ENCODE measurements at regions not wholly inside any gene's neighbourhood (a gene's known extent, or its start where the extent isn't known, plus 50 kb on each side); places are given as distances from the start of the nearest gene placed in this dataset.

DNA sequence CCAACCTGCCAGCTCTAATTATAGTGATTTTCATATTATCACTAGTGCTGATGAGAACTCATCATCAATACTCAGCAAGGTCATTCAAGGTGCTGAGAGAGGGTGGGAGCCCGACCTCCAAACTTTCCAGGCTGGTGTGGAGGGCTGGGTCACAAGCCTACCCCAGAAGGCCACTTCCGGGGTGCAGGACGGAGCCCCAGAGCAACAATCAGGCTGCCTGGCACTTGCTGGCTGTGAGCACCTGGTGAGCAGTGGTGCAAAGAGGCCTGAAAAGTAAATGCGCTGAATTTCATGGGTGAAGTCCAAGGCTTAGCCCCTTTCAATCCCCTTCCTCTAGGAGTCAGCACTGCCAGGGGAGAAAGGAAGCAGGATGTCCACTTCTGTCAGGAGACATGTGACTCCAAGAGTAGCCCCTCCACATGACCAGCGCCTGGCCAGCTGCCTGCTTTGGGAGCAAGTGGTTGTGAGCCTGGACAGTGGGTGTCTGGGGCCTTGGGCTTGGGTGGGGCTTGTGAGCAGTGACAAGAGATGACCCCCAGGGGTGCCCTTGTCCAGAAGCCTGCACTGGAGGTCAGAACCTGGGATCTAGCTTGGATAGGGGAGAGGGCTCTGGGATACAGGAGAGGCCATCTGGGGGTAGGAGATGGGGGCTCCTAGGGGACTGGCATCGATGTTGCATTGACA is 165.0 kb upstream of the TLE3 start:
- DNase-seq (ENCODE audit: low read depth) = no peak

DNA sequence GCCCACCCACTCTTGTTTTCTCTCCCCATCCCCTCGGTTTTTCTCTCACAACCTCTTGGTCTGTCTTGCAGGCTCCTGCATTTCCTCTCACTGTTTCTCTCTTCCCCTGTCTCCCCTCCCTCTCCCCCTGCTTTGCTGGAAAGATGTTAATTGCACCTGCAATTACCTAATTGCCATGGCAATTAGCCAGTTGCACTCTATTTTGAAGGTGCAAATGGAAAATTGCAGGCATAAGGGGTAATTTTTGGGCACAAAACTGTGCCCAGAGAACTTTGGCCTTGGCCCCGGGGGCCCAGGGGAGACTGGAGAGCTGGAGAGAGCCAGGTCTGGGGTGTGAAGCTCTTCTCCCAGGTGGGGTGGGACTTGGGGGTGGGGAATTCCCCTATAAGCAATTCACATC is 164.5 kb upstream of the TLE3 start:
- no peak for DNase-seq (ENCODE audit: low read depth)

DNA sequence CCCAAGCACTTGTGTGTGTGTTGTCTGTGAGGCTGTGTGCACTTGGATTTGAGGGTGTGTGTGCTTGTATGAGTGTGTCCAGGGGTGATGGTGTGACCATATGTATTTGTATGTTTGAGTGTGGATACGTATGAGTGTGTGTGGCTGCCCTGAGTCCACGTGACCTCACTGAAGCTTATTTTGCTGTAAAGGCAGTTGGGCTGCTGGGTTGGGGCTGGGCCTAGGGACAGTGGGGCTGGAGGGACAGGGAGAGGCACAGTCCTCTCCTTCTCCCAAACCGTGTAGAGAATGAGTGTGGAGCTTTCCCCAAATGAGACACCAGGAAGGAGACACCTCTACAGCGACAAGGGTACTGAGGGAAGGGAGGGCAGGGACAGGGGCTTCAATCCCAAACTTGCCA is 163.4 kb upstream of the TLE3 start:
- no peak for DNase-seq (ENCODE audit: low read depth)

DNA sequence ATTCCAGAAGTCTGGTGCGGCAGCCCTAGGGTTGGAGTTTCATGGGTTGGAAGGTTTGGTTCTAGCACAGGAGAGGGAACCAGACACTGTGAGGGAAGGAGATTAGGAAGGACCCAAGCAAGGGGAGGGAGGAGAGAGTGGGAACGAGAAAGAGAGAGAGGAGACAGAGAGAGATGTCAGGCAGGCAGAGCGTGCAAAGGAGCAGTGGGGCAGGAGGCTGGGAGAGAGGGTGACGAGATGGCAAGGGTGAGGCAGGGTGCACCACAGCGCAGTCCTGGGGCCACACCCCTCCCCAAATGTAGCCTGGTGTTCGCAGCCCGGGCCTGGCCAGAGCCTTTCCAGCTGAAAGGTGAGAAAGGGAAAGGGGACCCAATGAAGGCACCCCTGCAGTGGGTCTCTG is 162.9 kb upstream of the TLE3 start:
- DNase-seq (ENCODE audit: low read depth) = no peak

DNA sequence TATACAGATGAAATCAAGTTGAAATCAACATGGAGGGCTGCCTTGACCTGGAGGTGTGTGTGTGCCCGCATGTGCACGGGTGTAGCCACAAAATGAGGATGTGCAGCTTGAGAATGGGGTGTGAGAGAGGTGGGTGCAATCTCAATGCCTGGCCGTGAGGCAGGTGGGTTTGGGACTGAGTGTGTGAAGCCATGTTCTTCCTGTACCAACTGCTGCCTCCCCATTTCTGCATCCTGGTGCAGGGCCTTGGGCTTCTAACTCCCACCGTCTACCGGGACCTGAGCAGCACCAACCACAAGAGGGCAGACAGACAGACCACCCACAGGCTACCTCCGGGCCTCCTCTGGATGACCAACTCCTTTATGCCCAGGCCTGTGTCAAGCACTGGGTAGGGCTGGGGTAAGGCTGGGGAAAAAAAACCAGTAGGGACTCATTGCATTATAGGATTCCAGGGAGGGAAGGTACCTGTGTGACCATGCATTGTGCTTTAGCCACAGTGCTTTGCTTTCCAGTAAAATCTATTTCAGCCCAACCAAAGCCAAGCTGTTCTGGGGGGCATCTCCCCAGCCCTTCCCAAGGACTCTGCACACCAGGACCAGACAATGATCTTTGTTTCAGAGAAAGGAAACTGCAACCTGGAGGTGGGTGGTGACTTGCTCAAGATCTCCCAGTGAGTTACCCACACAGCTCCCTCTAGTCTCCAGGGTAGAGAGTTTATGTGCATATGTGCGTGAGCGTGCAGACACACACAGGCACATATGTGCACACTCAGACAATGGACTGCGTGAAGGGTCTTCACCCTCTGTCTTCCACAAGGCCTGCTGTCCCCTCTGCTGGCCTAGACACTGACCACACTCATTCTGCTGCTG is 162.2 kb upstream of the TLE3 start:
- no peak for DNase-seq (ENCODE audit: low read depth)

DNA sequence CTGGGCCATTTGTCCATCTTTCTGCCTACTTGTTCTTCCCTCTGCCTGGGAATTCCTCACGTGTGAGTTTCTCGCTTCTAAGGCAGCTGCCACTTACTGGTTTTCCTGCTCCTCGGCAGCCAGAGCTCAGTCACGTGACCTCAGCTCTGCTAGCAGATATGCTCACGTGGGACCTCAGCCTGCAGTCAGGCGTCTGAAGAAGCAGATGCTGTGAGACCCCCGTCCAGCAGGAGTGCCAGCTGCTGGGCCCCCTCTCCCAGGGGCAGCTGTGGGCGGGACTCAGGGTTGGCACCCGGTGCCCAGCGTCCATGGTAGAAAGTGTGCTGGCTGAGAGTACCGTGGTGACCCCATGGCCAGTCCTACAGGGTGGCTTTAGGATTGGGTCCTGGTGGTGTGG is 161.3 kb upstream of the TLE3 start:
- DNase-seq (ENCODE audit: low read depth) = no peak

DNA sequence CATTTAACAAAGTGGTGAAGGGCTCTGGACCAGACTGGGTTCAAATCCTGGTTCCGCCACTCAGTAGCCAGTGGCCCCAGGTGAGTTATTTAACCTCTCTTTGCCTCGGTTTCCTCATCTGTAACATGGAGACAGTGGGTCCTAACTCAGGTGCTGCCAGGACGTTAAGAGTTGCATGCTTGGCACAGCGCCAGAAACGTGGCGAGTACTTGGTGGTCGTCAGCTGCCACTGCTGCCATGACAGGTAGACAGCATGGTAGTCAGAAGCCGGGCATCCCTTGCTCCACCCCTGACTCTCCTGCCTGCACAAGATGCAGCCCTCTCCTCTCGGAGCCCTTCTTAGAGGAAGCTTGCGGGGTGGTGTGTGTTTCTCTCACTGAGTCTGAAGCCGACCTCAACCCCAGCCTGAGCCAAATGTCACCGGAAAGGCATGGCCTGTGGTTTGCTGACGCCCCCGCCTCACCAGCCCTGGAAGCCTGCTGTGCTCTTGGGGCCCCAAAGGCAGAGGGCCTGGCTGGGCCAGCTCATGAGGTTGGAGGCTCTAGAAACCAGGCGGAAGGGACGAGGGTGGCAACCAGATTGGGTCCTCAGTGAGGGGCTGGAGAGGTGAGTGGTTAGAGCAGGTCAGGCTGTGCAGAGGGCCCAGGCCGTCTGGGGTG is 160.8 kb upstream of the TLE3 start:
- peak; percentile 69 for DNase-seq (ENCODE audit: low read depth)

DNA sequence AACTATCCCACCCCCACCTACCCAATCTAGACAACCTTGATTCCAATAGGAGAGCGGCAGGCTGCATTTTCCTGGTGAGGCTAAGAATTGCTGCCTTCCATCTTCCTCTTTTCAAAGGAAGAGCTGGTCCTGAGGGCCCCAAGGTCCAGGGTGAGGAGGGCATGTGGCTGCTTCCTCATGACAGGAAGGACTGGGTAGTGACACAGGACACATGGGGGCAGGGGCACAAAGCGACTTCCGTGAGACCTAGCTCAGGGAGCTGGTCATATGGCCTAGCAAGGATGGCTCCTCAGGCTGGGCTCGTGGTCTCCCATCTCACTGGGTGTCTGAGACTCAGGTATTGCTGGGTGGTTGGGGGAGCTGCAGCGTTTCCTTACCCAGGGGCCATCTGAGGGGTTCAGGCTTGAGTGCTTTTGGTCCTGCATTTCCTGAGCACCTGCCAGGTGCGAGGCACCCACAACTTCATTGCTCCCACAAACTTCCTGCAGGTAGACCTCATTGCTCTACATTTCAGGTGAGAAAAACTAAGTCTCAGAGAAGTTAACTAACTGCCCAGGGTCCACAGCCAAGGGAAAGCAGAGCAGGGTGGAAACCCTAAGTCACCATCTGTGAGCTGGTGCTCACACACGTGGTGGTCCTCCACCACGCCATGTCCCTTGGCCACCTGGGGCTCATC is 160.0 kb upstream of the TLE3 start:
- no peak for DNase-seq (ENCODE audit: low read depth)

DNA sequence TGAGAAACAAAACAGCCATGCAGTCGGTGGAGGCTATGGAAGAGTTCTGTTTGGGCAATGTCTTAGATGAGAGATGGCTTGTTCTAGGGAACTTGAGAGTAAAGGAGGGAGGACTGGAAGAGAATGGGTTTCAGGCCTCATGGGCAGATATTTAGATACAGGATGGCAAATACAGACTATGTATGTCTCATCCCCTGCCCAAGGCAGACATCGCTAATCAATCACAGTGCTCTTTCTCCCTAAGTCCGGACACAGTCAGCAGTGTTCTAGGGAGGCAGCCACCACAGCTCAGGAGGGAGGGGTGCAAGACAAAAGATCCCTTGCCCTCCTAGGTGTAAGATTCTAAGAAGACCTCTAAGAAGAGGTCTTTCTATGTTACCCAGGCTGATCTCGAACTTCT is 159.3 kb upstream of the TLE3 start:
- no peak for DNase-seq (ENCODE audit: low read depth)

DNA sequence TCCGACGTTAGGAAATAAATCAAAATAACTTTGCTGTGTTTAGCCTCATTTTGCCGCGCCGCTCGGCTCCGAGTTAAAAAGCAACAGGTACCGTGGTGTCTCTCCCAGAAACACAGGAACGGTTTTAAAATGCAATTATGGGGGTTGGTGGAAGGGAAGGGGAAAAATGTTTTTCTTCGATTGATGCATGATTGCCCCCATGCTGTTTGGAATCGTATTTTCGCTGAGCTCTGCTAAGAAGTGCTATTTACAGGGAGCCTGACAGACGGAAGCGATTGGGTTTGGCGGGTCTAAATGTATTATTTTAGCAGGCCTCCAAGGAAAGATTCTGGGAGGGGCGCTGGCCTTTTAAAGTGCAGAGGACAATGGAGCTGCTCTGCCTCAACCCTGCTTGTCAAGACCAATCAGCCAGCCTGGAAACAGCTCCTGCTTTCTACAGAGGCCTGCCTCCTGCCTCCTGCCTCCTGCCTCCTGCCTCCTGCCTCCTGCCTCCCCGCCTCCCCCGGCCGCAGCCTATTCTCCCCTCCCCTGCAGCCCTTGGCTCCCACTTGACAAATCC is 156.7 kb upstream of the TLE3 start:
- no peak for DNase-seq (ENCODE audit: low read depth)

DNA sequence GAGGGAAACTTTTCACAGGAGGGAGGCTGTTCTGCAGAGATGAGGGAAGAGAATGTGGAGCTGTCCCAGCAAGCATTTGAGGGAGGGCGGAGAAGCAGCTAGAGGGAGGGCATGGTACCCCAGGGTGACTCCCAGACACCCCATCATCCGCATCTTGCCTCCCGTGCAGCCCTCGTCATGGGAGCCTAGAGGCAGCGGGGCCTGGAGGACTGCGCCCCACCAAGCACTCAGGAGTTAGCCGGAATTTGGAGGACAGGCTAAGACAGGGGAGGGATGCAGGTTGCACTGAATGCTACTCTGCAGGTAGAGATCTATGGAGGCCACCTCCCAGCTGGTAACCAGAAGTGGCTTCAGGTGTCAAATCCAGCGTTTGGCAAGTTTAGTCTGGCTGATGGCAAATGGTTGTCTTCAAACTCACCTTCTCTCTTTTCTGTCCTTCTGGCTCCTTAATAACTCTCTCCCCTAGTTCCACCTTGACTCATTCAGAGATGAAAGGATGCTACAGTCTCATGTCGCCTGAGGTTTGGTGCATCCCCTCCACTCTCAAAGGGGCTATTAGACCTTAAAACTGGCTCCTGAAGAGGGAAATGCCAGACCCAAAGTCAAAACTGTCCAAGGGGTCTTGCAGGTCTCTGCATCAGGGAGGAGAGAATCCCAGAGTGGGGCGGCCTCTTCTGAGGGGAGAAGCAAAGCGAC is 155.9 kb upstream of the TLE3 start:
- DNase-seq (ENCODE audit: low read depth) = no peak

DNA sequence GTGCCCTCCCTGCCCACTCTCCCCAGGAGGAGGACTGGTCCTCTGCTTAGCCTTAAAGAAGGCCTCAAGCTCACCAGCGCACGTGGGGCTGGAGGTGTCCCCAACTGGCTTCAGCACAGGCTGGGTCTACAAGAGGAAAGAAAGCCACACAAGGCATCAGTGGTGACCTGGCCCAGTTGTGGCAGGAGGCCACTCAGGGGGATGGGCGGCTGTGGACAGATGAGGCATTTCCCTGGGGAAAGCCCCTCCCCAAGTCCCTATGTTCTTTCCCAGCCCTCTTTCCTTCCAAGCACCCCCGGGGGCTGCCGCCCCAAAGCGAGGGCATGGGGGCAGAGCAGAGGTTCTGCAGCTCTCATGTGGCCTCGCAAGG is 155.2 kb upstream of the TLE3 start:
- DNase-seq (ENCODE audit: low read depth) = no peak

DNA sequence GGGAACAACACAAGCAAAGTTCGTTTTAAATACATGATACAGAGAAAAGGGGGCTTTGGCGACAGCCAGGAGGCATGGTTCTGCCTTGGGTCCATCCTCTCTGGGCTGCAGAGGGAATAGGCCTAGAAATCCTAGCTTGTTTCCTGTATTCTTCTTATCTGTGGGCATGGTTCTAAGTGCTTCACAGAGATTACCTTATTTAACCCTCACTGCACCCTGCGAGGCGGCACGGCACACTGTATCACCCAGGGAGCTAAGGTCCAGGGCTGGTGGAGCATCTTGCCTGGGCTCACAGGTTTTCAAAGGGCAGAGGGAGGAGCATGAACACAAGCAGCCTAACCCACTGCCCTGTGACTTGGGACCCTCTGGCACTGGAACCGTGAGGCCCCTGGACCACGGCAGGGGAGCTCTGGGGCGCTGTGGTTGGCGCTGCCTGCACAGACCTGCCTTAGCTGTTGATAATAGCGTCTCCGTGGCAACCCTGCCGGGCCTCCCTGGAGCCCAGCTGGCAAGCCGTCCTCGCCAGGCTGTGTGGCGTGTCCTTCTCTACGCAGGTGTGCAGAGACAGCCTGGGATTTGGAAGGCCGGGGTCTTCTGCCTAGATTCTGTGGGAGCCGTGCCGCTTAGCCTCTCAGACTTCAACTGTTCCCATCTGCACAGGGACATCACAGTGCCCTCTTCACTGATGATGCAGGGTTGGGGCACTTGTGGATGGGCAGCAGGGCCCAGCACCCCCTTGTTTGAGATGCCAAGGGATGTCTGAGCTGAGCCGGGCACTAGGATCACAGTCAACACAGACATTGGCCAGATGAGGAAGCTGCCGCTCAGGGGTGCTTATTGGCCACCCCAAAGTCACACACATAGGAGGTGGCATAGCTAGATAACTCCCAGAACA is 154.6 kb upstream of the TLE3 start:
- DNase-seq (ENCODE audit: low read depth) = no peak

DNA sequence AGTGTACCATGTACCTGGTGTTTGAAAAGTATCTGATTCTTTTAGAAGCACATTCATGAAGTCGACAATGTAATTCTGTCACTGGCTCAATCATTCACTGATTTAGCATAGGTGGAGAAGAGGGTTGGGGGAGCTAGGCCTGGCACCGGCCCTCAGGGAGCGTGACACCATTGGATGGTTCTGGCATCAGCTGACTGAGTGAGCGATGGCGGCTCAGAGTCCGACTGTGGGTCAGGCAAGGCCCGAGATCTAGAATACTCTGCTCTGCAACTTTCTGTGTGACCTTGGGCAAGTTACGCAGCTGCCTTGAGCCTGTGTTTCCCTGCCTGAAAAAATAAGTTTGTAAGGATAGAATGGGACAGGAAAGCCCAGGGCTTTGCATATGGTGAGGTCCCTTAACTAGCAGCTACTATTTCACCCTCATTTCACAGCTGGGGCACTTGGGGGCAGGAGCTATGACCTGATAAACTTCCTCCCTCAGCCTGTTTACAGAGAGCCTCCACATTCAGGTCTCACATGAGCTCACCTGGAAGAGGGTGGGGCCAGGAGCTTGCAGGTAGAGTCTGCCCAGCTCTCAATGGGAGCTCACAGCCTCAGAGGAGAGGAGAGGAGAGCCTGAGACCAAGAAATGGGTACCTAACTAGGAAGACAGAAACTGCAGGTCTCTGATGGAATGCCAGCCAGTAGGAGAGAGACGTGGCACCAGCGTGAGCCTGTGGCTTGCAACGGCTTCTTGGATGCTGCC is 153.7 kb upstream of the TLE3 start:
- no peak for DNase-seq (ENCODE audit: low read depth)

DNA sequence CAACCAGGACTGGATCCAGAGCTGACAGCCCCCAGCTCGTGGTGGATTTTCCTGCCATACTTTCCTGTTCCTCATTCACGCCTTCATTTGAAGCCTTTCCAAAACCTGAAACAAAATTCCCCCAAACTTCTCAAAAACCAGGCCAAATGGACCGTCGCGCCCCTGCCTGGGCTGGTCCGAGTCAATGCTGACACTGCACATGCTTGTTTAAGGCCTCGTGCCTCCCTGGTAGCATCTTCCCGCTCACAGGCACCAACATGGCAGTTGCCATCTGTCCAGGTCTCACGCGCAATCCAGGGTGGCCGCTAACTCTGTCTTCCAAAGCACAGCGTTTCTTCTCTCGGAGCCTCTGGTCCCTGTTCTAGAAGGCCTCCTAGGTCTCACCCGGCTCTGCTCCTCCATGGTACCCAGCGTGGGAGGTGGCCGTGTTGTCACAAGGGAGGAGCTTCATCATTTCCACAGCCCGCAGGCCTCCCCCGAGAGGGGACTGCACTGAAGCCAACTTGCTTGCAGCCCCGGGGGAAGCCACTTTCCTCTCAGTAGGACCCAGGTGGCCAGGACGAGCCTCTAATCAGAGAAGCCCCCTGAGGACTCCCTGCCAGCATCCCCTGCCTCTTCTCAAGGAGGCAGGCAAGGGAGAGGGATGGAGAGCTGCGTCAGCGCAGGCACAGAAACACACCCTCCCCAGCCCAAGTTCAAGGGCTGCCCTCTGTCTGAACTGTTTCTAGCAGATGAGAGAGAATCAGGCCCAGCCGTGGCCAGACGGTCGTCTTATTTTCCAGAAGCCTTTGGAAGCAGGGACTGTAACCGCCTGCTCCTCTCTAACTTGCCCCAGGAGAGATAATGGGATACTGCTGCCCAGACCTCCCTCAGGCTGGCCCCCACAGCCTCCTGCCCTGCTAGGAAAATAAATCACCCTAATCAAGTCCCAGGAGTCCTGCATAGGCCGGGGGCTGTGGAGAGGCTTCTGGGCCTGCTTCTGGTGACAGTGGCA is 152.8 kb upstream of the TLE3 start:
- no peak for DNase-seq (ENCODE audit: low read depth)

DNA sequence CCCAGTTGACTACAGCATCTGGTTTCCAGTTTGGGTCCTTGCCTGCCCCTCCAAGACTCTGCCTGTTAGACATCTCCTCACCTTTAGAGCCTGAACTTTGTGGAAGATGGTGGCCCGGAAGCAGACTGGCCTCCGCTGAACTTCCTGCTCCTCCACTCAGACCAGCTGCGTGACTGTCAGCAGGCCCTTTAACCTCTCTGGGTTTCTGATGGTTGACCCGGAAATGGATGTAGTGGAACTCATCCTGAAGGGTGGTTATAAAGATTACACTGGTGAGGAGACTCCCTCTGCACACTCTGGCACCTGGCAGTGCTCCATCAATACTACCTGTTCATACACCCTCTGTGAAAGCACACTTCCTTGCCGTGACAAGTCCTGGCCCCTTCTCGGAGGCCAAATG is 151.9 kb upstream of the TLE3 start:
- no peak for DNase-seq (ENCODE audit: low read depth)

DNA sequence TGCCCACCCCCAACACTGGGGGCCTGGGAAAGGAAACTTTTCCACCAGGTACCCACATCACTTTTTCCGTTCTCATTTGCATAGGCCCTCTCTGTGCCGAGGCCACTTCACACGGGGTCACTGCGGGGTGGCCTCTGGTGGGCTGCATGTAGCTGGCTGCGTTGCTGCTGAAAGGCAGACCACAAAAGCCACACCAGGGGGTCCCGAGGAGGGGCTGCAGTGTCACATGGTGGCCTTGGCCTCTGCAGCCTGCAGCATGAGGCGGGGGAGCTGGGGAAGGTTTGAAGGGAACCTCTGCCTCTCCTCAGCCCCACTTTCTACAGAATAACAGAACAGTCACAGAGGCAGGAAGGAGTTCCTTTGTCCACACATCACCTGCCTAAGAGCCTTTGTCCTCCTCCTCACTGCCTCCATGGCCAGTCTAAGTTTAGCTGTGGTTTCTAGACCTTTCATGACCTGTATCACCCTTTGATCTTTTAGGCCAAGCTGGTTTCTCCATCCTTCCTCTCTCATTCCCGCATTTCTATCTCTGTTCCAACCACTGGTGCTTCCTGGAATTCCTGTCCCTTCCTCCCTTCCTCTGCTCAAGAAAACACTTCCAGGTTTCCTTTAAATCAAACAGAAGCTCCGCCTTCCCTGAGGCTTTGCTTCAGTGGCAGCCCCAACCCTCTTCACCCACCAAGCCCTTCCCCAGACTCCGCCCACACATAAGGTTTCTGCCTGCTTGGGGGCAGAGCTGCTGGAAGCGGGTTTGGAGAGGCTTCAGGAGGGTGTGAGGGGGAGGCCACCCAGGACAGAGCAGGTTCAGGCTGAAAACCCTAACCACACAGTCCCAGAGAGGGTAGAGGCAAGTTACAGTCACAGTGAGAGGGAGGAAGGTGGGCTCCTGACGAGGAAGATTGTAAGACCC is 150.7 kb upstream of the TLE3 start:
- no peak for DNase-seq (ENCODE audit: low read depth)

DNA sequence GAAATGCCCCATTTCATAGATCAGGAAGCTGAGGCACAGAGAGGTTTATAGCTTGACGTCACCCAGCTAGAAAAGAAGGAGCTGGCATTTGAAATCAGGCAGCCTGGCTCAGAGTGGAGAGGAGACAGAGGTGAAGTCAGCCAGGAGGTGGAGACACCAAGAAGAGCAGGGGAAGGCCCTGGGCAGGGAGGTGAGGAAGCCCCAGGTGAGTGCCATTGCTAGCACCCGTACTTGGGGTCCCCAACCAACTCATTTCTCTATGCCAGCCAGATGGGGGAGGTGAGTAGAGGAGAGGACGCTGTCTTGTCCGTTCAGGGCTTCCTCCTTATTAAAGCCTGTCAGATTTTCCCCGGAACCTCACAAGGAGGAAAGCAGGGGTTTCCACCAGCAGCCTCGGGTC is 149.6 kb upstream of the TLE3 start:
- DNase-seq (ENCODE audit: low read depth) = no peak

Data from stimulated activated CD8-positive, alpha-beta memory T cell treated with anti-CD3 and anti-CD28 coated beads, Interleukin-4, amount 100 ng/mL, for 24 hours (primary cell).